NCI-H526 treated with DMSO at 0.1 percent for 48 hours (cell line): ENCODE measurements at regions not wholly inside any gene's neighbourhood (a gene's known extent, or its start where the extent isn't known, plus 50 kb on each side); places are given as distances from the start of the nearest gene placed in this dataset.
A peak's percentile ranks its signal among the peaks of the same experiment; 100 is the strongest.

ENCODE experiments used
- DNase-seq: peaks from one replicate; lab custom pipeline; 2025; lab: John Stamatoyannopoulos, UW

GRCh38 chr12:94062796-94063635 is 85.4 kb upstream of the PLXNC1 start:
- no peak for DNase-seq

GRCh38 chr12:94070520-94070919 is 77.9 kb upstream of the PLXNC1 start:
- DNase-seq: no peak

DNA sequence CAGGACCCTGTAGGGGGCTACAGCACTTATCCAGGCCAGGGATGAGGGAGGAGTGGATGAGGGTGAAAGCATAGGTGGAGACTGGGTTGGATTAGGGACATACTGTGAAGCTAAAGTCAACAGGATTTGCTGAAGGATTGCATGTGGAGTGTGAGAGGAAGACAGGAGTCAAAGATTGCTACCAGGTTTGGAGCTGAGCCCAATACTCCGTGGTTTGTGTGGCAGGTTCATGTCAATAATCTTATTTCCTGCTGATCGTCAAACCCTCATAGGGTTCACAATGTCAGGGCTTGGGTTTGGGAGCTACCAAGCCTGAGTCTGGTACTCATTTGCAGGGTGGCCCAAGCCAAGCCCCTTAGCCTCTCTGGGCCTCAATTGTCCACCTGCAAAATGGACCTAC is 77.1 kb upstream of the PLXNC1 start:
- DNase-seq: no peak

DNA sequence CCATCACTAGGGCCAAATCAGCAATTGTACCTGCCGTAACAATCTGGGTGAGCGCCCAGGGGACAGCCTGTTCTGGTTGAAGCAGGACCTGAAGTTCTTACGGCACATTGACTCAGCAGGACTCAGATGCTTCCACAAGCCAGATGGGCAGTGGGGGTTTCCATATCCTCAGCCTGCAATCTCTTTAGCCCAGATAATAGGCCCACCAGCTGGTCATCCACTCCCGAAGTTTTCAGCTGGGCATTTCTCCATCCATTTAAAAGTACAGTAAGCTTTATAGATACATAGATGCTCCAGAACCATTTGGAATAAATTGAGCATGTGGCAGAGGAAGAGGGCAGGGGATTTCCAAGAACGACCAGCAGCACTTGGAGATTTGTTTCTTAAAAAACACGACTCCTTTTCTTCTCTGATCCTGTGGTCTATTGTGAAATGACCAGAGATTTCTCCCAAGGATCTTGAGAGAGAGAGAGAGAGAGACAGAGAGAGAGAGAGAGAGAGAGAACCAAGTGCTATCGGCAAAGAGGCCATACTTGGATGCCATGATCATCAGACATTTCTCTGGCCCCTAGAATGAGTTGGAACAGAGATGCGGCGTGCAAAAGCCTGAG is 74.8 kb upstream of the PLXNC1 start:
- no peak for DNase-seq

- DNase-seq: no peak
These were observed 74.0 kb upstream of the PLXNC1 start for GRCh38 chr12:94074216-94074979.

- DNase-seq: no peak
These were observed 73.3 kb upstream of the PLXNC1 start for GRCh38 chr12:94074980-94075629.

- no peak for DNase-seq
These were observed 71.2 kb upstream of the PLXNC1 start for GRCh38 chr12:94077209-94077608.

DNA sequence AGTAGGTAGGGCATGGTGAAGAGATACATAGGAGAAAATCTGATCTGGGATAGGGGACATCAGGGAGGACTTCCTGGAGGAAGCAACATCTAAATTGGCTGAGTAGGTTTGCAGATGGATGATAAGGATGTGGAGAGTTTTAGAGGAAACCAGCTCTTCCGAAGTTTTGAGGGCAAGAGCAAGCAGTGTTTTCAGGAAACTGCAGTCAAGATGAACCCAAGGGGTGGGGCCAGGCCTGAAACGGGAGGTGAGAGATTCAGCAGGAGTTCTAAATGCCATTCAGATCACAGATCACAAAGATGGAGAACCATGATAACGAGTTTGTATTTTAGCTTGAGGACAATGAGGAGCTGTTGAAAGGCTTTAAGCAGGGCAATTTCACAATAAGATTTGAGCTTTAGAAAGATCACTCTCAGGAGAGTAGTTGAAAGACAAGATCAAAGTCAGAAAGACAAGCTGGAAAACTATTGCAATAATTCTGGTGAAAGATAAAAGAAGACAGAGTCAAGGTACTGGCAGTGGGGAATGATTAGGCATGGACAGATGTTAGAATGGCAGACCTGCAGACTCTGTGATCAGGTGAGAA is 70.1 kb upstream of the PLXNC1 start:
- DNase-seq: no peak

GRCh38 chr12:94078736-94079509 is 69.5 kb upstream of the PLXNC1 start:
- no peak for DNase-seq

DNA sequence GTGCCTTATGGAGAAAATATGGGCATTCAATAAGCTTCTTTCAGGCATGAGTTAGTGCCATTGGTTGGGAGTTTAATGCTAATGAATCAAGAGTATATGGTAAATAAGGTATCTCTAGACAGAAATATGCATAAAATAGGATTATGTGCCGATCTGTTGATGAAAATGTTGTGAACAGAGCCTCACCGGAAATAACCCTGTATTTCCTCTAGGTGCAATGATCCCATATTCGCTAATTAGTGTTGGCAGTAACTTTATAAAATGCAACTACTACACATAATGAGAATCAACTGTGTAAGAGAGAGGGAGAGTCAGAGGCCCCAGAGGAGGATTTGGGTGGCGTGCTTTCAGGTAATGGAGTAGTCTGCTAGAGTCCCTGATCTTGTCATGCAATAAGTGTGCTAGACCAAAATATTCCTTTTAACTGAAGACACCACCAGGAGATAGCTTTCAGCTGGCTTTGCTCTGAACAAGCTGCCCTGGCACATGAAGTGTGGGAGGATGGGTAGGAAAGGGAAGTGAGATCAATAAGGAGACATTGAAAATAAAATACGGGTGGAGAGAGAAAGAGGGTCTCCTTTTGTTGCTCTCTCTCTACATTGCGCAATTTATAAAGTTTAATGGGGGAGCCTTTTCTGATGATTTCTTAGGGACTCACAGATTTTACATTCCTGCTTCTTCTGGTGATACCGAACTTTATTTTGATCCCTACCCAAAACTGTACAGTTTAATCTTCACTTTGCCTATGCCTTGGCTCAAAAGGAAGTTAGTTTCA is 68.6 kb upstream of the PLXNC1 start:
- DNase-seq: no peak

DNA sequence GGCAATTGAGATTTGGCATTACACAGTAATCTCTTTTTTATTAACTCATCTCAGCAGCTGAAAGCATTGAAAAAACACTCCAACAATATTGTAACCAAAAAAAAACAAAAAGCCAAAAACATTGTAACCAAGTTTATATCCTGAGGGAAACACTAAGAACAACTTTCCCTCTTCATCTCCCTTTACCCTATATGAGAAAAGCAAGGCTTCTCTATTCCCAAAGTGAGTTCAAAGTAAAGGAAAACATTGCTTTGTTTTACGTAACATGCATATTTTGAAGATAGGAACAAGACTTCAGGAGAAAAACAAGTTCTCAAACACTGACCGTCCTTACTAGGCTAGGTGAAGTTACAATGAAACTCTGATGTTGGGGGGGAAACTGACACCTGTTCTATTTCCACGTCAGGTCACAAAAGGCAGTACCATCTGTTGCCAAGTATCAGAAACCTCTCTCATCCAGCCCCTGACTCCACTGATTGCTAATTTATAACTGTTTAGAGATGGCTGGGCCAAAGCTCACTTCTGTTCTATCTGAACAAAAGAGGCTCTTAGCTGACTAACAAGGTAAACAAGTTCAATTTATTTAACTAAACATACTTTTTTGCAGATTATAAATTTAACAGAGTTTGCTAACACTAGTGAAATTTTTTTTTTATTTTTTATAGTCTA is 67.9 kb upstream of the PLXNC1 start:
- no peak for DNase-seq

- DNase-seq: no peak
These were observed 65.7 kb upstream of the PLXNC1 start for GRCh38 chr12:94082690-94083089.

DNA sequence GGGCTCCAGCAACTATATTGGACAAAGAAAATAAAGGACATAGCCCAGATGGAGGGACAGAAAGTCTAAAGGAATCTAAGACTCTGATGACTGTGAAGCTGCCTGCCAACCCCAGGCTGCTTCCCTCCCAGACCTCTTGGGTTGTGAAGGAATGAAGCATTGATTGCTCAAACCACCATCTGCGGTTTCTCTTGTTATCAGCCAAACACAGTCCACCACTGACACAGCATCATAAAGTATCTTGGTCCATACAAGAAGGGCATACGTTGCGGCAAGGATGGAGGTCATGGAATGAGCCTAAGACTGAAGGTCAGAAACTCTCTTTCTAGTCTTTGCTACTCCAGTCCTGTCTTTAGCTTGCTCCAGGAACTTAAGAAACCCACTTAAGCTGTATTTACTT is 58.5 kb upstream of the PLXNC1 start:
- no peak for DNase-seq

GRCh38 chr12:94091624-94092023 is 56.8 kb upstream of the PLXNC1 start:
- DNase-seq: no peak

DNA sequence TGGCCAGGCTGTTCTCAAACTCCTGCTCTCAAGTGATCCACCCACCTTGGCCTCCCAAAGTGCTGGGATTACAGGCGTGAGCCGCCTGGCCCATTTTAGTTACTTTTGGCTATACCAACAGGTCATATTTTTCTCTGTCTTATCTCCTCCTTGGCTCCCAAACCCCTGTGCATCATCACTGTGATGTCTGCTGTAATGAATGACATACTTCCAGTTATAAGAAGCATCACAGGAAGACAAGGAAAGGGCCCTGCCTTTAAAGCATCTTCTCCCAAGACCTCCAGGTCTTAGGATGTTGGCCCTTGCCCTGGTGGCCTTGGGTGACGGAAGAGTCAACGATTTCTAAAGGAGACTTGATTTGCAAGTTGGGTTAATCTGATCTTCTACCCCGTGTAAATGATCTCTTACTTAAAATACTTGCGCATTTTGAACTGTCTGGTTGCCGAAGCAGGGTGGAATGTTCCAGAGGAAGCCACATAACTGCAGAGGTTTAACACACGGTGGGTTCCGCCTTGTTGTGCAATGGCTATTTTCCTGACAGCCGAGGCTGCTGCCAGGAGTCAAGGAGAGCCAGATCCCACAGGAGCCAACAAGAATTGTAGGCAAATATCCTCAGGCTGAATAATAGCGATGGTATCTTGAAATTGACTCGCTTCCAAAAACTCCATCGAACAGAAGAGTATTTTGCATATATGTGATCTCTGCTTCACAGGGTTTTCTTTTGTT is 55.7 kb upstream of the PLXNC1 start:
- DNase-seq: peak; percentile 10

DNA sequence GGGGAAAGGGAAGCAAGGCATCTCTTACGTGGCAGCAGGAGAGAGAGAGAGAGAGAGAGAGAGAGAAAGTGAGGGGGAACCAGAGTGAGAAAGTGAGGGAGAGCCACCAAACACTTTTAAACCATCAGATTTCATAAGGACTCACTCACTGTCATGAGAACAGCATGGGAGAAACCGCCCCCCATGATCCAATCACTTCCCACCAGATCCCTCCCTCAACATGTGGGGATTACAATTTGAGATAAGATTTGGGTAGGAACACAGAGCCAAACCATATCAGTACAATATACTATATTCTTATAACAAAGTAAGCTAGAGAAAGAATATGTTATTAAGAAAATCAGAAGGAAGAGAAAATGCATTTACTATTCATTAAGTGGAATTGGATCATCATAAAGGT is 53.7 kb upstream of the PLXNC1 start:
- DNase-seq: no peak

GRCh38 chr12:94095618-94096017 is 52.8 kb upstream of the PLXNC1 start:
- no peak for DNase-seq

DNA sequence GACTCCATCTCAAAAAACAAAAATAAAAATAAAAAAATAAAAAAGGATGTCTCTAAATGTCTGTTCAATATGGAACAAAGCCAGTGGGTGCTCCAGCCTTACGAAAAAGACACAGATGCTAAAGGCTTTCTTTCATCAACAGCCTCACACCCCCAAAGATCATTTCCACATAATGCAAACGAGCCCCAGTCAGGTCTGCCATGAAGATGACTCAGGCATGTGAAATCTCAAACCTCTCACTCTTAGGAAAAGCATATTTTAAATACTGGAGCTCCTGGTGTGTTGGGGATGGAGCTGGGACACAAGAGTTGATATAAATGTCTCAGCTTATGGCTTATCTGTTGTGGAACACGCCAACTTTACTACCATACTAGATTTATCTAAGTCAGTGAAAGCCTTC is 49.9 kb upstream of the PLXNC1 start:
- DNase-seq: no peak
